Ectodermal cell (in vitro differentiated cells): ENCODE measurements at regions not wholly inside any gene's neighbourhood (a gene's known extent, or its start where the extent isn't known, plus 50 kb on each side); places are given as distances from the start of the nearest gene placed in this dataset.

Experiments
- H3K27ac ChIP-seq: 2 replicates; pipeline ENCODE4 v1.7.0; 2013; ENCODE audit warnings: mild to moderate bottlenecking, low read depth, low read length; ENCODE audit not compliant: insufficient read depth, poor library complexity, severe bottlenecking
- H3K27me3 ChIP-seq: 2 replicates; pipeline ENCODE4 v1.7.0; 2013; ENCODE audit warnings: mild to moderate bottlenecking, low read length; ENCODE audit not compliant: insufficient read depth, control insufficient read depth, poor library complexity, severe bottlenecking
- H3K36me3 ChIP-seq: one replicate; pipeline ENCODE4 v1.7.0; 2013; ENCODE audit warnings: low read length; ENCODE audit not compliant: control insufficient read depth, insufficient read depth
- H3K4me1 ChIP-seq: one replicate; pipeline ENCODE4 v1.7.0; 2013; ENCODE audit warnings: low read length; ENCODE audit not compliant: control insufficient read depth, insufficient read depth
- H3K4me3 ChIP-seq: 2 replicates; pipeline ENCODE4 v1.7.0; 2013; ENCODE audit warnings: low read depth, low read length, control low read depth; ENCODE audit not compliant: insufficient read depth
- H3K9me3 ChIP-seq: 2 replicates; pipeline ENCODE4 v1.7.0; 2013; ENCODE audit warnings: mild to moderate bottlenecking, low read length, moderate library complexity; ENCODE audit not compliant: control insufficient read depth
- WGBS, 2 experiments: methylation state at CpG; one replicate each; pipeline ENCODE4 v1.1.7; 2013; ENCODE audit warnings: missing lambda C conversion rate in 2 of 2; 5-methylcytosine and 5-hydroxymethylcytosine counted together

- no peak overlapping the region for H3K27ac ChIP-seq
- WGBS, 2 experiments, result 79 to 90% methylated on average over 3 of the region's 3 CpGs
These were observed 58.5 kb downstream of the MAIP1 start for GRCh38 chr2:200013906-200014305.

GRCh38 chr2:200021449-200022114, 66.2 kb downstream of the MAIP1 start:
- Histone ChIP-seq H3K36me3 (no peaks in the 10 kb centered on the region), H3K9me3 (no peaks in the 10 kb centered on the region), H3K27me3 (no peaks in the 10 kb centered on the region), H3K27ac (no peak overlapping the region), H3K4me3 (no peak overlapping the region), H3K4me1 (no peaks in the 10 kb centered on the region)
- WGBS, 2 experiments, result 96% methylated on average over 5 of the region's 5 CpGs

More at GRCh38 chr2:200013906-200014305, 58.5 kb downstream of the MAIP1 start:
- H3K4me1 ChIP-seq, result no peaks in the 10 kb centered on the region
- no peaks in the 10 kb centered on the region for H3K9me3 ChIP-seq
- no peak overlapping the region for H3K4me3 ChIP-seq
- no peaks in the 10 kb centered on the region for H3K27me3 ChIP-seq
- H3K36me3 ChIP-seq, result no peaks in the 10 kb centered on the region

GRCh38 chr2:200022511-200022910, 67.1 kb downstream of the MAIP1 start:
- 89 to 97% methylated on average over 2 of the region's 2 CpGs for whole genome bisulfite sequencing, 2 experiments
- no peaks in the 10 kb centered on the region for H3K27me3 ChIP-seq
- no peaks in the 10 kb centered on the region for H3K4me1 ChIP-seq

DNA sequence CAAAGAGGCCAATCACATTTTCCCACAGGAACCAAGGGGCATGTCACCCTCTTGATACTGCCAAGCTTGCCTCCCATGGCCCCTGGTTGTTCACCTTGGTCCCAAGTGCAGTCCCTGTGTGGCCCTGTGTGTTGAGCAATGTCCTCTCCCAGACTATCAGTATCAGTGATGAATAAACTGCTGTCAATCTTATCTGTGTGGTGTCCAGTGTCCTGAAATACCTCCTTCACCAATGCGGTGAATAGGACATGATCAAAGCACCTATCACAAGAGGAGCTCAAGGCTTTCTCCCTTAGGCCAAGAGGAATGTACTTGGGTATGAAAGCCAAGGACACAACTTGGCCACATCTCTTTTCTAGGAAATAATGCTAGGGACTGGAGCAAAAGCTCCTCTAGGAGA, 68.2 kb downstream of the MAIP1 start:
- Histone ChIP-seq H3K27me3 (no peaks in the 10 kb centered on the region), H3K4me1 (no peaks in the 10 kb centered on the region), H3K9me3 (peaks cover 4% of the 10 kb centered on the region), H3K36me3 (no peaks in the 10 kb centered on the region), H3K4me3 (no peak overlapping the region), H3K27ac (no peak overlapping the region)
- WGBS, 2 experiments, result 92 to 96% methylated on average over 1 of the region's 1 CpG

More at GRCh38 chr2:200022511-200022910, 67.1 kb downstream of the MAIP1 start:
- Histone ChIP-seq H3K36me3 (no peaks in the 10 kb centered on the region), H3K4me3 (no peak overlapping the region), H3K9me3 (peaks cover 4% of the 10 kb centered on the region), H3K27ac (no peak overlapping the region)

GRCh38 chr2:200025717-200026116, 70.3 kb downstream of the MAIP1 start:
- no peak overlapping the region for H3K27ac ChIP-seq
- no peaks in the 10 kb centered on the region for H3K36me3 ChIP-seq
- peaks cover 4% of the 10 kb centered on the region for H3K9me3 ChIP-seq
- WGBS, 2 experiments, result 87 to 90% methylated on average over 2 of the region's 2 CpGs
- no peaks in the 10 kb centered on the region for H3K27me3 ChIP-seq
- no peaks in the 10 kb centered on the region for H3K4me1 ChIP-seq
- no peak overlapping the region for H3K4me3 ChIP-seq

DNA sequence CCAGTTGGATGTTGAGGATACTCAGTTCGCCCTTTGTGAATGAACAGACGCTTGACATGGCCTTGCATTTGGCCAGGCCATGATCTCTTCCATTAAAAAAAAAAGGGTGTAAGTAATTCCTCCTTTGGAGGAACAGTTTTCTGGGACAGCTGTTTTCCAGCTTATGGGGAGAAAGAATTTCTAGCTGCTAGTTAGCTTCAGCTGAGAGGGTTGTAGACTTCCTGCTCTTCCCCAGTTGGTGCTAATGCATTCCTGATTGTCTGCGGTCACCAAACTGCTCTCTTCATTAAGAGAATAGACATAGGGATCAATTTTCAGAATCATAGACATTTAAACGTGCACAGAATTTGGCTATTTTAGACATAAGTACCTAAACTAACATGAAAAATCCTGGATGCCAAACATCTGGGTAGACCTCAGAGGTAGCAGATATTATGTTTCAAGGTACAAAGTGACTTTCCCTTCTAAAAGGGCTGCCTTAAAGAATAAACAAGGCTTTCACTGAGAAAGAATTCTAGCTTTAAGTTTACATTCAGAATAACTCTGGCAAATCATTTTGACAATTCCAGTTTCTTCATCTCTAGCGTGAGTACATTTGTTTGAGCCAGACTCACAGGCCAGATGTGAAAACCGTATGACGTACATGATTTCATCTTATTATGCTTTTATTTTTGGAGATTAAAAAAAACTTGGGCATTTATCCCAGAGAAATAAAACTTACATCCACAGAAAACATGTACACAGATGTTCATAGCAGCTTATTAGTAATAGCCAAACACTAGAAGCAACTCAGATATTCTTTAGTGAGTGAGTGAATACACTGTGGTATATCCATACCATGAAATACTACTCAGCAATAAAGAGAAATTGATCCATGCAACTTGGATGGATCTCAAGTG, 71.2 kb downstream of the MAIP1 start:
- H3K4me1 ChIP-seq, result no peaks in the 10 kb centered on the region
- H3K36me3 ChIP-seq, result no peaks in the 10 kb centered on the region
- no peak overlapping the region for H3K4me3 ChIP-seq
- H3K27me3 ChIP-seq, result no peaks in the 10 kb centered on the region
- WGBS, 2 experiments, result 94 to 95% methylated on average over 7 of the region's 7 CpGs
- no peak overlapping the region for H3K27ac ChIP-seq
- H3K9me3 ChIP-seq, result peaks cover 4% of the 10 kb centered on the region

DNA sequence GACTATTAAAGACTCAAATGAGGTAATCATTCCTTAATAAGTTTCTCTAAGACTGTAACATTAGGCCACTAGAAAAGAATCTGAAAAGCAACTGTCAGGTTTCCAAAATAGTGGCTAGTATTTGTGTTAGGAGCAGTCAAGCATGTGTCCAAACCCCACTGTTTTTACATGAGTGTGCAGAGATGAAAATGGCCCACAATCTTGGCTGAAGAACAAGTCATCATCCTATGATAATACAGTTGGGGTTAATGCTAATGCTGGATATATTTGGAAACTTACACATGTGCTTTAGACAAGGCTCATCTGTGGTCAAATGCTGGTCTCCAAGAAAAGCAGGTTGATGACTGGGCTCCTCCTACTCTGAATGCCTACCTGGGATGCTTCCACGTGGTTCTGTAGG, 73.6 kb downstream of the MAIP1 start:
- WGBS, 2 experiments, result 100% methylated on average over 1 of the region's 1 CpG
- H3K9me3 ChIP-seq, result peaks cover 4% of the 10 kb centered on the region
- no peaks in the 10 kb centered on the region for H3K27me3 ChIP-seq
- H3K27ac ChIP-seq, result no peak overlapping the region
- no peak overlapping the region for H3K4me3 ChIP-seq
- no peaks in the 10 kb centered on the region for H3K36me3 ChIP-seq
- H3K4me1 ChIP-seq, result no peaks in the 10 kb centered on the region

DNA sequence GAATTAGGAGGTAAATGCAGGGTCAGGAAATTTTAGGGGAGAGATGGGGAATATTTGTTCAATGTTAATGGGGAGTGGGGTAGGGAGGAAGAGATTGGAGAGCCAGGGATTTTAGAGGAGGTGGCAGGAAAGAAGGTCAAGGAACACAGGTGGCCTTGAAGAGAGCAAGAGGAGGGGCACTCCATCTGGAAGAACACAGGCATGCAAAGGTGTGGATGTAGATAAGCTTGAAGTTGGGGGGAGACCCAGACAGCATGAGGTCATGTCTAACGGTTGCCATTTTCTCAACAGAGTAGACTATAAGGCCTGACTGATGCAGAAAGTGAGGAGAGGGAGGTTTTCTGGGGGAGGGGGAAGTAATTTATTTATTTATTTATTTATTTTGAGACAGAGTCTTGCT, 77.5 kb downstream of the MAIP1 start:
- 95 to 100% methylated on average over 1 of the region's 1 CpG for WGBS, 2 experiments
- Histone ChIP-seq H3K36me3 (no peaks in the 10 kb centered on the region), H3K4me1 (no peaks in the 10 kb centered on the region), H3K27ac (no peak overlapping the region), H3K27me3 (no peaks in the 10 kb centered on the region), H3K9me3 (no peaks in the 10 kb centered on the region), H3K4me3 (no peak overlapping the region)

DNA sequence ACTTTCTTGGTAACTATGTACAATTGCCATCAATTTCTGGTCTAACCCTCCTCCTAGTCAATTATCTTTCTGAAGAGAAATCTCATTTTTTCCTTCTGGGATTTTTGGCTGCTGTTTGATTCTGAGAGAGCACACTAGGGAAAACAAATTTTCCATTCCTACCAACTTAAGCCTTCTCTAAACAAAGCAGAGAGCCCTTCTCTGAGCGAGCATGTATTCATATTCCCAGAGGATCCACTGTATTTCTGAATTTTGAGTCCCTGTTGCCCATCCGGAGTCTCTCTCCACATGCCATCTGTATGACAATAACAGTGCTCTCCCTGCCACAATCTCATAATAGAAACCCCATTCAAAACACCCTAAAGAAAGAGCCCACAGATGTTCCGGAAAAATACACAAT, 78.5 kb downstream of the MAIP1 start:
- no peaks in the 10 kb centered on the region for H3K27me3 ChIP-seq
- no peaks in the 10 kb centered on the region for H3K9me3 ChIP-seq
- H3K27ac ChIP-seq, result no peak overlapping the region
- H3K36me3 ChIP-seq, result no peaks in the 10 kb centered on the region
- 87 to 94% methylated on average over 3 of the region's 3 CpGs for WGBS, 2 experiments
- no peaks in the 10 kb centered on the region for H3K4me1 ChIP-seq
- H3K4me3 ChIP-seq, result no peak overlapping the region

GRCh38 chr2:200034816-200035215, 79.4 kb downstream of the MAIP1 start:
- H3K27me3 ChIP-seq, result no peaks in the 10 kb centered on the region
- no peak overlapping the region for H3K27ac ChIP-seq
- H3K9me3 ChIP-seq, result no peaks in the 10 kb centered on the region
- H3K4me3 ChIP-seq, result no peak overlapping the region
- no peaks in the 10 kb centered on the region for H3K36me3 ChIP-seq
- H3K4me1 ChIP-seq, result no peaks in the 10 kb centered on the region
